HepG2 (cell line): ENCODE measurements at regions not wholly inside any gene's neighbourhood (a gene's known extent, or its start where the extent isn't known, plus 50 kb on each side); places are given as distances from the start of the nearest gene placed in this dataset.
A peak's percentile ranks its signal among the peaks of the same experiment; 100 is the strongest.

Source experiments
- ATAC-seq: fragments of 200-7000 bp; cut with Tn5 transposase; 3 replicates; pipeline ENCODE4 v1.9.1; 2020; ENCODE audit warnings: mild to moderate bottlenecking, moderate library complexity
- BruUV-seq: library from RNA; stranded (reverse); fragments of 400-500 nt; replicated peaks from 2 replicates; lab custom pipeline; 2021; lab: Mats Ljungman, UMichigan
- CTCF ChIA-PET: fragments of 300-600 bp; formaldehyde crosslinking; extraction: SDS; loops from one replicate; lab custom pipeline; 2021; ENCODE audit warnings: low total read pairs, inconsistent platforms, low intra/inter-chr PET ratio; lab: Yijun Ruan, JAX
- POLR2A ChIA-PET: fragments of 350-600 bp; sonication (Branson Sonifier 250); formaldehyde crosslinking; loops from one replicate; lab custom pipeline; 2020; ENCODE audit warnings: antibody characterized with exemption, inconsistent platforms; lab: Yijun Ruan, JAX
- DNase-seq: peaks from one replicate; pipeline ENCODE4 v3.0.0-alpha.2; 2015; ENCODE audit warnings: low spot score
- FAIRE-seq: peaks from 3 replicates; lab custom pipeline; 2011; peaks lifted over from hg19 to GRCh38; lab: Jason Lieb, UNC
- H2AFZ ChIP-seq: one replicate; pipeline ENCODE4 v1.6.1; 2011; ENCODE audit warnings: low read length, inconsistent platforms
- H3K27ac ChIP-seq: fragments of 300-600 bp; 3 replicates; pipeline ENCODE4 v1.8.0; 2011; ENCODE audit warnings: mixed run types, mild to moderate bottlenecking, mixed read lengths, low read length, inconsistent platforms; ENCODE audit not compliant: insufficient read depth; ENCODE audit errors: extremely low read length
- H3K27me3 ChIP-seq, 2 experiments: fragments of 200-600 bp in 1 of 2; 2 replicates in 1 of 2; 3 replicates in 1 of 2; pipeline versions ENCODE4 v1.6.0 to v1.8.0; 2011; ENCODE audit warnings: low read length in 2 of 2, mild to moderate bottlenecking in 2 of 2, moderate library complexity in 2 of 2, inconsistent platforms in 1 of 2; ENCODE audit not compliant: insufficient read depth in 2 of 2, control insufficient read depth in 1 of 2
- H3K36me3 ChIP-seq, 2 experiments: fragments of 200-600 bp in 1 of 2; replicated peaks in 1 of 2; 2 replicates in 1 of 2; 3 replicates in 1 of 2; pipeline versions ENCODE4 v1.5.1 to v1.8.0; 2011; ENCODE audit warnings: low read length in 2 of 2, inconsistent platforms in 1 of 2; ENCODE audit not compliant: insufficient read depth in 2 of 2, control insufficient read depth in 1 of 2
- H3K4me1 ChIP-seq: 2 replicates; pipeline ENCODE4 v1.5.1; 2012; ENCODE audit warnings: low read length, inconsistent platforms; ENCODE audit not compliant: insufficient read depth
- H3K4me2 ChIP-seq: 2 replicates; pipeline ENCODE4 v1.6.0; 2011; ENCODE audit warnings: low read depth, low read length, inconsistent platforms
- H3K4me3 ChIP-seq, 3 experiments: fragments of 200-600 bp in 1 of 3; sonication (generic), shearing (Covaris generic) in 1 of 3; replicated peaks in 1 of 3; 2 replicates each; pipeline ENCODE4 v1.5.1; 2011 to 2016; ENCODE audit warnings: low read length in 3 of 3, inconsistent platforms in 2 of 3, low read depth in 2 of 3, mild to moderate bottlenecking in 2 of 3, control low read depth in 1 of 3, mixed read lengths in 1 of 3; ENCODE audit not compliant: insufficient read depth in 1 of 3
- H3K79me2 ChIP-seq: one replicate; pipeline ENCODE4 v1.6.1; 2011; ENCODE audit warnings: low read length, inconsistent platforms; ENCODE audit not compliant: insufficient read depth
- H3K9ac ChIP-seq: 2 replicates; pipeline ENCODE4 v1.6.0; 2011; ENCODE audit warnings: mild to moderate bottlenecking, low read depth, low read length, inconsistent platforms; ENCODE audit not compliant: insufficient read depth
- H3K9me3 ChIP-seq: 2 replicates; pipeline ENCODE4 v1.5.1; 2012; ENCODE audit warnings: mild to moderate bottlenecking, low read length
- H4K20me1 ChIP-seq: 2 replicates; pipeline ENCODE4 v1.6.0; 2011; ENCODE audit warnings: inconsistent platforms, mild to moderate bottlenecking, low read length, moderate library complexity; ENCODE audit not compliant: insufficient read depth
- BRD4 ChIP-seq: sonication (generic); formaldehyde crosslinking; IDR thresholded peaks from 2 replicates; pipeline ENCODE4 v1.4.0; 2020; ENCODE audit warnings: missing genetic modification reagents
- HHEX ChIP-seq: IDR thresholded peaks from 2 replicates; pipeline ENCODE4 v1.6.1; 2016; ENCODE audit warnings: control low read depth
- MAFK ChIP-seq, 2 experiments: IDR thresholded peaks in 1 of 2; conservative IDR thresholded peaks in 1 of 2; 2 replicates each; pipeline ENCODE4 v1.6.1; 2011; ENCODE audit warnings: improper control_type of control experiment in 2 of 2, low read length in 2 of 2
- NKX3-1 ChIP-seq: sonication (generic); formaldehyde crosslinking; IDR thresholded peaks from 2 replicates; pipeline ENCODE4 v1.5.0; 2020; ENCODE audit warnings: missing genetic modification reagents
- RFX3 ChIP-seq: IDR thresholded peaks from 2 replicates; pipeline ENCODE4 v1.6.1; 2016; ENCODE audit warnings: missing biosample characterization, missing genetic modification reagents
- SP4 ChIP-seq: sonication (generic); formaldehyde crosslinking; IDR thresholded peaks from 2 replicates; pipeline ENCODE4 v1.8.1; 2023; ENCODE audit warnings: mild to moderate bottlenecking, missing genetic modification reagents
- TRIM22 ChIP-seq: fragments of 450-650 bp; IDR thresholded peaks from 2 replicates; pipeline ENCODE4 v1.6.1; 2017
- ZNF609 ChIP-seq: sonication (generic); formaldehyde crosslinking; IDR thresholded peaks from 2 replicates; pipeline ENCODE4 v1.4.0; 2020; ENCODE audit warnings: mild to moderate bottlenecking, missing genetic modification reagents, borderline replicate concordance
- in situ Hi-C: cut with HindIII; loops from 2 replicates; pipeline ENCODE4 v1.10.0; 2017; ENCODE audit warnings: low pct_unique_long_range_greater_than_20kb; ENCODE audit not compliant: extremely low pct_ligation_motif_present
- intact Hi-C: fragments of 100-400 bp; cut with micrococcal nuclease; formaldehyde crosslinking; loops from one replicate; pipeline ENCODE4 v1.10.0; 2022; ENCODE audit not compliant: unreplicated experiment

GRCh38 chr14:31953210-31953609 lies 123.9 kb upstream of the ARHGAP5 start (continued):
- TF ChIP-seq BRD4 (CRISPR knock-in tag) (no peak), TRIM22 (0 out of 2 replicates have a peak, but pooled peaks have one; percentile 39), HHEX (no peak), SP4 (CRISPR knock-in tag) (no peak), RFX3 (no peak), NKX3-1 (no peak)

- BruUV-seq = no TSS peak
- POLR2A ChIA-PET = no interaction called here
Observed at GRCh38 chr14:31954991-31955390, 122.1 kb upstream of the ARHGAP5 start.

More at GRCh38 chr14:31954991-31955390, 122.1 kb upstream of the ARHGAP5 start:
- Histone ChIP-seq H3K4me1 (peaks cover 10% of the 10 kb centered on the region), H3K36me3 (no peaks in the 10 kb centered on the region), H3K27ac (no peak overlapping the region), H2AFZ (no peak overlapping the region), H3K27me3 (no peaks in the 10 kb centered on the region; a peak in 1 of 5 replicates), H3K4me3 (no peak overlapping the region), H3K4me2 (no peak overlapping the region), H3K9me3 (no peaks in the 10 kb centered on the region), H3K79me2 (no peaks in the 10 kb centered on the region), H3K9ac (no peak overlapping the region), H4K20me1 (no peaks in the 10 kb centered on the region)
- TF ChIP-seq MAFK (conservative IDR thresholded peaks at IDR 0.05 in 1 of 2, IDR thresholded peaks at IDR 0.05 in 1 of 2; ENCODE audit: low read length in 2 of 2) (peak; percentile 11 to 33; a peak in 1 of 4 replicates), ZNF609 (CRISPR knock-in tag) (no peak)
- in situ Hi-C loops (no loop called here), intact Hi-C loops (no loop called here)
- DNase-seq = no peak
- no peak for FAIRE-seq
- no peak for ATAC-seq
- CTCF ChIA-PET = no interaction called here
